HG02588 (cell line): ENCODE measurements at regions not wholly inside any gene's neighbourhood (a gene's known extent, or its start where the extent isn't known, plus 50 kb on each side); places are given as distances from the start of the nearest gene placed in this dataset.

ENCODE experiments used
- ATAC-seq: cut with Tn5 transposase; IDR thresholded peaks from one replicate; pipeline ENCODE4 v1.9.1; 2021; ENCODE audit warnings: mild to moderate bottlenecking, moderate library complexity; ENCODE audit not compliant: unreplicated experiment

DNA sequence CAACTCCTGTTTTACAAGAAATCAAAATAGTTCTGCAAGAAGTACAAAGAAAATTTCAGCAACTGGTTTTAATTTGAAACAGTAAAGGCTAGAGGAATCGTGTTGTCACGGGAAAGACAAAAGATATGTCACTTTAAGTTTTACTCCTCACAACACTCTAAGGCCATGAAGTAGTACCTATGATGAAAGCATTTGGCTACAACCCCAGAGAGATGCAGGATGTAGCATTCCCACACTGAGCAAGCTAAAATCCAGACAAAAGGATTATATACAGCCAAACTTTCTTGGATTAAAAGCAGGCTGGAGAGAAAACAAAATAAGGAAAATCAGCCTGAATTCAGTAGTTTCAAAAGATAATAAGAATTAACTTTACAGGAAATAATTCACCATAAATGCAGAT lies 245.5 kb upstream of the STEAP1 start:
- no peak for ATAC-seq

DNA sequence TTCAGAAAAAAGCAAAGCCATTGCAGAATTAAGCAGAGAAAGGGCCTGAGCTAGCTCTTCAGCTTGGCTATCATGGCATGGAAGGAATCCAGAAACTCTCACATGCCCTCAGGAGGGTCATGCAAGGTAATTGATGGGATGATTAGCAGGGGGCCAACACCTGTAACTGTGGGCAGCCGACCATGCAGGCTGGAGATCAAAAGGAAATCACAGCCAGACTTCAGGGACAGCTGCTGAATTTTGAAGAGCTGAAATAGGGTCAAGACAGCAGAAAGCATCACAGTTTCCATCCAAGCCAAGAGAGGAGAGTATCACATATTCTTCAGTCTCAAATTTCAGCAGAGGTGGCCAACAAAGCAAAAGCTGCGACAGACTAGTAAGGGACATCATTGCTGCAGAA lies 239.6 kb upstream of the STEAP1 start:
- ATAC-seq: no peak

DNA sequence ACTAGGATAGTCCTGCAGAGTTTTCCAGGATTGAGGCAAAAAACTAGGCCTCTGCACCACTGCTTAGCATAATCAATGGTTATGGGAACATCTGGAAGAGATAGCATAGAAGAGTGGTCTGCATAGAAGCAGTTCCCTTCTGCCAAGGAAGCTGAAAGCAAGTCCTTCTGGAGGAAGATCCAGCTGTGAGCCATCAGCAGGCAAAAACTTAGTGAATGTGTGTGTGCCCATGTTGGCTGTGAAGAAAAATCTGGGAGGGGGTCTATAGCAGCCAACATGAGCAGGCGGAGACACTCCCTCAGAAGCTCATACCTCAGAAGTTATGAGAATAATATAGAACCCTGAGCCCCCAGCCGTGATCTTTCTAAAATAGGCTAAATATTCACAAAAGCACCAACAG lies 228.1 kb upstream of the STEAP1 start:
- ATAC-seq: no peak

DNA sequence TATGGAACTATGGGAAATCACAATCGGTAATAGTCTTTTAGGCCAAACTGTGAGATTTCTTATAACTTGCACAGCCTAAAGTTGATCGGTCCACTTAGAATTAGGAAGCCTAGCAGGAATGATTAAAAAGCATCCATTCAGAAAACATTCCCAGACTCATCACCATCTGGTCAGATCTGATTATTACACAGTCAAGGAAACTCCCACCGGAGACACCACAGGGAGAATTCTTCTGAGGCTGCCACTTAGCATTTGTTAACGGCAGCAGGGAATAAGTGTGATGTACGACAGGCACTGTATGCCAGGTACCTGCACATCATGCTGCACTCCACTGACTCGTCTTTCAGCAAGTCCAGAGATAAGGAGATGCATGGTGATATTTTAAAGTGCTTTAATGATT lies 227.6 kb upstream of the STEAP1 start:
- ATAC-seq: no peak

DNA sequence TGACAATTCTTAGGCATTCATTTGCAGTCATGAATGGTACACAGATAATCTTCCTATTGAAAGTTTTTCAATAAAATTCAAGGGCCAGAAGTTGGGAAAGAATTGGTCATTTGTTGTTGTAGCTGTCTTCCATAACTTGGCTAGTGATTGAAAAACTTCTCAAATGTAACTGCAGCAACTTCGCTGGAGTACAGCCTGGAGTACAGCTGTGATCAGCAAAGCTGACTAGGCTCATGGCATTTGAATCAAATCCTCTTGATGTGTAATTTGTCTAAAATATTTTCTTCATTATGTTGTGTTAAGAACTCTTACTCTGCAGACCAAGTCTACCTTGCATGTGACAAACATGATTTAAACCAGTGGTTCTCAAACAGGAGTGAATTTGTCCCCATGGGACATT lies 226.5 kb upstream of the STEAP1 start:
- ATAC-seq: no peak

DNA sequence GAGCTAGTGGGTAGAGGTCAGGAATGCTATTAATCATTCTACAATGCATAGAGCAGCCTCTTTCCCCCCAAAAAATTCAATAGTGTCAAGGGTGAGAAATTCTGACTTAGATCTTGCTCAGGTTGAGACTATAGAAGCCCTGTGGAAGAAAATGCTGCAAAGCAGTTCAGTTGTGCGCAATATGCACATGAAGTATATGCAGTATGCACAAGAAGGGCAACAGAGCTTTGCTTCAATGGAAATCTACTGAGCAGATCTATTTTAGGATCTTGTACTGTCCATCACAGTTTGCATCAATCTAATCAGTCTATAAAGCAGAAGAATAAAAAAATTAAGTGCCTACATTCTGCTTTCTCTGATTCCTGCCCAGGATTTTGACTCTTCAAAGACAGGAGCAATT lies 225.8 kb upstream of the STEAP1 start:
- no peak for ATAC-seq

DNA sequence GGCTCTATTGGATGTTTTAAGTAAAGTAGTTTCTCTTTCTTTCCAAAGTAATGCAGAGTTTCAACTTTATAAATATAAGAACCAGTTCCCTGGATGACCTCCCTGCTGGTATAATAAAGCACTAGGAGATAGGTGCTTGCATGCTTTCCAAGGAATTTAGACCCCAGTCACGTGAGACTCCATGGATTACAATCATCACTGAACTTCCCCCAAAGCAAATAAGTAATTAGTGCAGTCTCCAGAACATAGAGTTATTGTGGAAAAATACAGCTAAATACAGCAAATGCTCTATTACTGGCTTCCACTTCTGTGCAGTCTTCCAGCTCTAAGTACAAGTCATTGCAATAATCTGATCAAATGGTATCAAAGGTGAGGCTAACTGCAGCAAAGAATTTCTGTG lies 220.2 kb upstream of the STEAP1 start:
- ATAC-seq: no peak

DNA sequence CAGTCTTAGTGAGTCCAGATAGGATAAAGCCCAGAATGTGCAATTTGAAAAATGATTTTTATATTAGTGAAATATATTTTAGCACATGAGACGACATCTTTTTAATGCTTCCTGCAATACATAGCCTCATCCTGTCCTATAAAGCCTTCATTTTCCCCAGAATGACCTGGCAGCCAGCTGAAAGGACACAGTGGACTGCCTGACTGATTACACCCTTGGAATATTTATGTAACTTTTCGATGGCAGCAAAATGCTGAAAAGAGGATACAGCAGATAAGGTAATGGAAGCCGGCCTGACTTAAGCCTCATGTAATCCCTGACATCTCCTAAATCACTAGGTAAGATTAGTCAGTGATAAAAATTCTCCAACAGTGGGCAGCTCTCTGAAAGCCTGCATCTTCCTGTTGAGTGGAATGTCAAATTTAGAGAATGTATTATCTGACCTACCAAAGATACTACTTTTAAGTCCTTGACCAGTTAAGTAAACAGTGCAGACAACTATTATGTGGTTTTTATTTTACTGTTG lies 210.7 kb upstream of the STEAP1 start:
- ATAC-seq: no peak

DNA sequence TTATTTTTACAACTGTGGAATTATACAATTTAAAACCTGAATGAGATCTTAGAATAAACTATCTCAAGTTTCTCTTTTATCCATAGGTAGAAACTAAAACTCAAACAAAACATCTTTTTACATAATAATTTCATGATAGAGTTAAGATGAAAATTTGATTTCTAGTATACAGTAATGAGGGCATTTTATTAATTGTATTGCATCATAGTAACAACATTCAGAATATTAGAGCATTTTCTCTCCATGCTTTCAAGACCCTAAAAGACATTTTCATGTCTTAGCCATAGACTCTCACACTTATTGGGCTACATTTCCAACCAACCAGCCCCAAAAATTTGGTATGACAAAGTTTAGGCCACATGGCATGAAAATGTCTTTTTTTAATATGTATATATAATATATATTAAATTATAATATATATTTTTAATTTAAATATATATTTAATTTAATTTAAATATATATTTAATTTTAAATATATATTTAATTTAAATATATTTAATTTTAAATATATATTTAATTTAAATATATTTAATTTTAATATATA lies 195.7 kb upstream of the STEAP1 start:
- no peak for ATAC-seq

DNA sequence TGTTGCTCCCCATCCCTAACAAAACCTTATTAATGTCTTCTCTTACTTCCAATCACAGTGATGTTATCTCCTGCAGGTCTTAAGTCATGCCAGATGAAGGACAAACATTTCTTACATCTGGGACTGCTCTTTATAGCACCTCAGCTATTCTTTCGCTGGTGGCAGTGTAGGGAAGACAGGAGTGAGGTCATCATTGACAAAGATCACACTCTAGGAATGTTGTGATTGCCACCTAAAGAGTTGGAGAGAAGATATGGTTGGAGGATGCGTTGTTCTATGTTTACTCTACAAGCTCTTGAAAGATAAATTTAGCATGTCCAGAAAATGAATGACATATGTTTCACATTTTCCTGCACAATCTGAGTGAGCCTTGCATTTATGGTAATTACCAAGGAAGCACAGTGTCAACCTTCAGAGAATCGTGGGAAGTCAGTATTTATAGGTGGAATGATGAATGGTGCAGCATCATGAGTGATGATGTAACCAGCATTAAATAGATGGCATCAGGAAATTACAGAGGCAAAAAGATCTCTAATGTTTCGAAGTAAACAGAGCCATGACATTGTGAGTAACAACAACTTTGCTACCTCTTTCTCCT lies 188.1 kb upstream of the STEAP1 start:
- no peak for ATAC-seq

DNA sequence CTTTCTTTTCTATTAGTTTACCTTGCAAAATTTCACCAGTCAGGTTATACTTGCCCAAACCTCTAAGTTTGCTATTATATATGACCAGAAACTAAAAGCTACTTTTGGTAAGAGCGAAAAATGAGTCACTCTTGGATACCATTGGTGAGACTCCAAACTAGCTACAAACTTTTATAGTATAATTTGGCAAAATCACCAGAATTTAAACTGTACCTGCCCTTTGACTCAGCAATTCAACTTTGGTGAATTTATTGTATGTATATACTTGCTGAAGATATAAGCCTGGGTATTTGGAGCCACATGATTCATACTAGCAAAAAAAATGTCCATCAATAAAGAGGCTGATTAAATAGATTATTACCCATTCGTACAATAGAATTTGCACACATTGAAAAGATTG lies 178.7 kb upstream of the STEAP1 start:
- no peak for ATAC-seq

DNA sequence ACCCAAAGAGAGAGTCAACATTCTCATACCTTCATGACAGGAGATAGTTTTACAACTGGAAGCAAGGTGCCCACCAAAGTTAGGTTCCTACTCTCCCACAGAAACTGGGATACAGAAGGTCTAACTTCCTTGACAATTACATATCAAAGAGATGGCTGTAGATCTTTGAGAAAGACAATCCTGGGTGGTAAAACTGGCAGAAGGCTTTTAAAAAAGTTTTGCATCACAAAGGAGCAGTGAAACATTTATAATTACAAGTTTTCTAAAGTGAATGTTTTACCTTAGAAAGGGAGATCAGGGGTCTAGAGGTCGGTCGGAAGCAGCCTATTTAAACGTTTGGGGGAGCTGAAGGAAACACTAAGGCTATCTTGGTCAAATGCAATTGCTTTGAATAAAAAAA lies 166.6 kb upstream of the STEAP1 start:
- no peak for ATAC-seq

DNA sequence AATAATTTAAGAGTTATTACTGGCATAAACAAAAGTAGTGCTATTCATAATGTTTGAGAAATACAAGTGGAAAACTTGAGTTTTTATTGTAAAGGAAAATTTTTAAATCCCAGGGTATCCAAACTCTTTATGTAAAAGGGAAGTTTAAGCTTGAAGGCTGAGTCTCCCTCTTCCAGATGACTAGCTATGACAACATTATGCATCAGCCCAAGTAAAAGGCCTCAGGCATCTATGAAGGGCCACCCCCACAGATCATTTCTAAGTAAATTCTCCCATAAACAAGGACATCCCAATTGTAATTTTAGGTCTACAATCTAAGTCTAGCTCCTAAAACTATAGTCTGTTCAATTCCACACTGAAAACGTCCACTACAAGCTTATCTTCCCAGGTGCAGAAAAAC lies 166.2 kb upstream of the STEAP1 start:
- no peak for ATAC-seq

DNA sequence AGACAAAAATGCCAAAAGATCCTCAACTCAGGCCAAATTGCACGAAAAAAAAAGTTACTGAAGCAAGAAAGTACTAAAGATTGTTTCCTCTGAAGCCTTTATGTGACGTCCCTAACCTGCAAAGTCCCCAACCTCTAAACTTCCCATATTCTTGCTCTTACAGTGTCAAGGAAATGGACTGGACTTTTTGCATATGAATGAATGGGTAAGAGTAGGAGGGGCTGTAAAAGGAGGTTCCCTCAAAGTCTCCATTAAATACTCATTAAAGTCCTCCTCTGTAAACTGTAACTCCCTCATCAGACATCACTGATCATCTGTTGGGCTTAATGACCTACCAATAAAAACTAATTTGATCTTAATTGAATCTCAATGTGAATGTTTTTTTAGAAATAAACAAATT lies 164.8 kb upstream of the STEAP1 start:
- no peak for ATAC-seq

DNA sequence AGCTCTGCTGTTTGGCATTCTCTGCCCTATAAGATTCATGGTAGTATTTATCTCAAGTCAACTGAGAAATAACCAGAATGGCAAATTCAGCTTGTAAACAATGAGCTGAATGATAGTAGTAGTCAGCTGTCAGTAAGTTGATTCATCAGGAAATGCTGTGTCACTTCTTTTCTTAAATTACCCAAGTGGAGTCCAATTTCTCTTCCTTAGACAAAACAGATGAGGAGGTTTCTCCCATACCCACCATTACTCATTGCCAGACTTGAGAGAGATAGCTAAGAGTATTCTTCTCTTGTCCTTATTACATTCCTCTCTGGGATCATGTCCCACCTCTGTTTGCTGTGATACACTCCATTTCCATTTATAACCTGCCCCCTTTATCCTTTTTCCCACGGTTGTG lies 159.8 kb upstream of the STEAP1 start:
- ATAC-seq: no peak

DNA sequence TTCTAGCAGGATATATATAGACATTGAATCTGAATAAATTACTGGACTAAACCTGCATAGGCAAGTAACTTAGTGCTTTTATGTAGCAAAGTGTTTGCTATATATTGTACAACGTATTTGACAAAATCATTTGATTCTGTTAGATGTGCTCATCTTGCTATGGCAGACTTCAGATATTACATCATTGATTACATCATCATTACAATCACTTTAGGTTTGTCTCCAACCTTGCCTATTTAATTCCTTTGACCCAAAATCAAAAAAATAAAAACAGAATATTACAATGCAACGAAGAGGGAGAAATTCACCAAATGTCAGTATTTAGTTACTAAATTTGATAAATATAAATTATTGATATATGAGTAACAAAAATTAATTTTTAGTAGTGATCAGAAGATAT lies 155.7 kb upstream of the STEAP1 start:
- ATAC-seq: no peak

DNA sequence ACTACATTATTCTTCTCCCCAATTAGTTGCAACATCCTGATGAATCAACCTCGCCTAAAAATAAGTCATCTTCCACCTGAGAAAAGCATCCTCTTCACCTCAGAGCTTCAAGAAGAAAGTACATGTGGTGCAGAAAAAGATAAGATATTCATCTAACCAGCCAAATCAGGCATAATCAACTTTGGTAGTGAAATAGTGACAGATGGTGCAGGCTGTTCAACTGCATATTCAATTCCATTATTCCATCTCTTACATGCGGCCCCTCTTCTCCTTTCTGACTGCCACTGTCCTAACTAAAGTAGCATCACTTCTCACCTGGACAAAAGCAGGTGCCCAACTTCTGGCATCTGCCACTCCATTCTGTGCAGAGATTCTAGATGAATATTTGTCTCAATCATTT lies 148.4 kb upstream of the STEAP1 start:
- ATAC-seq: no peak

DNA sequence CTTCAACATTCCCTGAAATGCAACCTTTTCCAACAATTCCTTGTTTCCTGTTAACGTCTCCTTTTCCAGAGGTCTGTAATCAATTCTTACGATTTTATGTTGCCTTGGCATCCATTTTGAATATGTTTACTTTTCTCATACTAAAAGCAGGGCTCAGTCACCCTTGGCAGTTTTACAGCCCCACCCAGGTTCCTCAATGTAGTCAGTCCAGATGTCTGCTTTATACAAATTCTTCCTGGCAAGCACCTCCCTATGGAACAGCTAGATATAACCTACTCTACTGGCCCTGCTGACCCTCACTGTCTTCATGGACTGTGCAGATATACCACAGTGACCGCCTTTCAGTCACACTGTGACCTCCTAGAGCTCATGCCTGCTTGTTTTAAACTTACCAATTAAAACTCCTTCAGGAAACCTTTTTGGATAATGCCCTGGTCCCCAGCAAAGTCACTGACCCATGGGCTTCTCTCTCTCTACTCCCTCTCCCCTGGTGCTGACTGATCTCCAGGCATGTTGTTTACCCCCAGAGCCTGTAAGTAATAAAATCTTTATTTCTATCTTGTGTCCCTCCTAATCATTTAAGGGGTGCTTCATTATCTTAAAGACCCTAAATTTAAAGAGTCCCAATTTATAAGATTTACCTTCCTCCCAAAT lies 147.1 kb upstream of the STEAP1 start:
- ATAC-seq: no peak

DNA sequence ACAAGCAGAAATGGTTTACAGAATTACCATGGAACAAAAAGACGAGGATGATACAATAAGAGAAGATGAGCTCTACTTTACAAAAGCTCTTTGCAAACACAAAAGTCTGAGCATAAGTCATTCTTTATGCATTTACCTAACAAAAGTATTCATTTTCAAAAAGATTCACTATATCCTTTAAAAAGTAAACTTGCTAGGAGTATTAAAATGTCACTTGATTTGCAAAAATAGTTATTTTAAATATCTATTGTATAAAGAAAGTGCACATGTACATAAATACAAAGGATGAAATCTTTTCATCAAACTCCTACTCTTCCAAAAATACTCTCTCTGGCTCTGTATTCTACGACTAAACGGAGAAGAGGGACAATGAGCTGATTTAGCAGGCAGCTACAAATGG lies 146.4 kb upstream of the STEAP1 start:
- ATAC-seq: no peak

DNA sequence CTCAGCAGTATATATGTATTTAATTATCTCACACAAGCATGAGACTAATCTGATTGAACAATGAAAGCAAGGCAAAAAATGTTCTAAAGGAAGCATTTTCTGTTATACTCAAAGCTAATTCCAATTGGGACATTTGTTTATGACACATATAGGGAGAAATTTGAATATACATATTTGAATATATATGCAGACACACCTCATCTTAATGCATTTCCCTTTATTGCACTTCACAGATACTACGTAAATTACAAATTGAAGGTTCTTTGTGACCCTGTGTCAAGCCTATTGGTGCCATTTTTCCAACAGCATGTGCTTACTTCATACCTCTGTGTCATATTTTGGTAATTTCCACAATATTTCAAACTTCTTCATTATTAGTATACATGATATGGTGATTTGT lies 132.1 kb upstream of the STEAP1 start:
- no peak for ATAC-seq

DNA sequence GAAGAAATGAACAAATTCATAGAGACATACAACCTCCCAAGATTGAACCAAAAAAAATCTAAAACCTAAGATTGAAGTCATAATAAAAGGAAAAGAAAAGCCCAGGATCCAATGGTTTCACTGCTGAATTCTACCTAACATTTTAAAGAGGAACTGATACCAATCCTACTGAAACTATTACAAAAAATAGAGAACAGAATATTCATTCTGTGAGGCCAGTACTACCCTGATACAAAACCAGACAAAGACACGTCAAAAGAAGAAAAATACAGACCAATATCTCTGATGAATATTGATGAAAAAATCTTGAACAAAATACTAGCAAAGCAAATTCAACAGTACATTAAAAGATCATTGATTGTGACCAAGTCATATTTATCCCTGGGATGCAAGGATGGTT lies 128.5 kb upstream of the STEAP1 start:
- ATAC-seq: peak; percentile 53

DNA sequence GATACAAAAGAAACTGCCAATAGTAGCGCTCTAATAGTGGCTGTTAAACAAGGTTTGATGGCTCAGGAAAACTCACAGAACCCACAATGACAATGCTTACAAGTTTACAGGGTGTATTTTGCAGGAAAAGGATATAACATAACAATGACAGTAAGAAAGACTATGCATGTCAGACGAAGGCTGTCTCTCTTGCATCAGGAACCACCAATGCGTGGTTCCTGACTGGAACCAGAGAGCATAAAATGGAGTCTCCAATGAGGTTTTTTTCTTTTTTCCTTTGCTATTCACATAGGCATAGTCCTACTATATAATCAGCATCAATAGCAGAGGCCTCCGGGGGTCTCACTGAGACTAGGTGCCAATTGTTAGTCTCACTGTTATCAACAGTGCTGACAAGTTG lies 120.4 kb upstream of the STEAP1 start:
- ATAC-seq: no peak

DNA sequence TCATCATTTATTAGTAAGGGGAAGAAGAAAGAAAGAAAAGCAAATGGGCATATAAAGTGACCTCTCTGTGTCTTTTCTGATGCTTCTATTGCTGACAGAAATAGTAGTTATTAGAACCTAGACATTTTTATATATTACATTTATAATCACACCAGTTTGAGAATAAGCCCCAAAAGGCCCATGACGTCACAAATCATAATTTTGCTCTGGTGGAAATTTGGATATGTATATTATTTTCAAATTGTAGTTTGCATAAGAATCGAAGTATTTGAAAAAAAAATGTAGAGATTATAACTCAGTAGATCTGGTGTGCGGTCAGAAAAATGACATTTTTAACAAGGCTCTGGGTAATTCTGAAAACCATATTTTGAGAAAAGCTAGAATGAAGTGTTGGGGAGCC lies 101.2 kb upstream of the STEAP1 start:
- no peak for ATAC-seq
